ENCODE measurements at regions not wholly inside any gene's neighbourhood (a gene's known extent, or its start where the extent isn't known, plus 50 kb on each side); places are given as distances from the start of the nearest gene placed in this dataset.

GRCh38 chr3:159371961-159372360 is 570.1 kb downstream of the MFSD1 start:
- H3K9me3 ChIP-seq (replicated peaks; ENCODE audit: control insufficient read depth, insufficient read depth, low read depth, low read length) = no peaks in the 10 kb centered on the region
- in situ Hi-C loops (cut with MboI) (no loop called here), intact Hi-C loops (cut with micrococcal nuclease) (no loop called here)
- H3K79me2 ChIP-seq (ENCODE audit: control insufficient read depth, insufficient read depth, low read length) = no peaks in the 10 kb centered on the region
- no peaks in the 10 kb centered on the region for H3K9me1 ChIP-seq (ENCODE audit: control insufficient read depth, insufficient read depth, low read length)
- no peaks in the 10 kb centered on the region for H3K4me1 ChIP-seq (replicated peaks in 1 of 2; ENCODE audit: control insufficient read depth in 2 of 2, insufficient read depth in 2 of 2, low read length in 2 of 2)
- no peak overlapping the region for H3K9ac ChIP-seq (ENCODE audit: insufficient read depth in 1 of 2, low read depth in 2 of 2, low read length in 2 of 2)
- FAIRE-seq (no peak), DNase-seq (ENCODE audit: extremely low read depth in 1 of 4, low spot score in 3 of 4) (no peak), ATAC-seq (no peak)
- 5% methylated on average over 1 of the region's 1 CpG for WGBS (ENCODE audit: insufficient coverage, low coverage, missing lambda C conversion rate)
- H2AFZ ChIP-seq (ENCODE audit: low read depth, low read length) = no peak overlapping the region
- BruUV-seq (replicated peaks) = no TSS peak
- H3K27me3 ChIP-seq (ENCODE audit: control insufficient read depth in 2 of 2, insufficient read depth in 2 of 2, low read length in 2 of 2) = no peaks in the 10 kb centered on the region
- POLR2A ChIA-PET = no interaction called here
- no peaks in the 10 kb centered on the region for H4K20me1 ChIP-seq (replicated peaks; ENCODE audit: control insufficient read depth, insufficient read depth, low read length)
- TF ChIP-seq MAFF (IDR thresholded peaks at IDR 0.05; ENCODE audit: low read length) (peak; percentile 36; the same call in 1 of the 2 replicates), ZNF224 (CRISPR knock-in tag; IDR thresholded peaks at IDR 0.05) (no peak), DNMT1 (IDR thresholded peaks at IDR 0.05) (no peak), FOXJ3 (CRISPR knock-in tag; IDR thresholded peaks at IDR 0.05) (no peak), MAFK (IDR thresholded peaks at IDR 0.05; ENCODE audit: low read length) (peak; percentile 48), ZNF316 (IDR thresholded peaks at IDR 0.05) (peak; percentile 55)
- H3K27ac ChIP-seq (ENCODE audit: extremely low read depth, low read depth, low read length) = no peak overlapping the region
- H3K4me2 ChIP-seq (ENCODE audit: insufficient read depth, low read length) = no peak overlapping the region
- CTCF ChIA-PET (ENCODE audit: low intra/inter-chr PET ratio) = no interaction called here
- no peaks in the 10 kb centered on the region for H3K36me3 ChIP-seq (ENCODE audit: control insufficient read depth, insufficient read depth, low read length)
- H3K4me3 ChIP-seq = no peak overlapping the region

GRCh38 chr3:159378396-159379194 is 576.7 kb downstream of the MFSD1 start:
- Histone ChIP-seq H3K9me1 (ENCODE audit: control insufficient read depth, insufficient read depth, low read length) (no peaks in the 10 kb centered on the region), H3K9ac (ENCODE audit: insufficient read depth in 1 of 2, low read depth in 2 of 2, low read length in 2 of 2) (no peak overlapping the region), H3K27me3 (ENCODE audit: control insufficient read depth in 2 of 2, insufficient read depth in 2 of 2, low read length in 2 of 2) (no peaks in the 10 kb centered on the region), H2AFZ (ENCODE audit: low read depth, low read length) (no peak overlapping the region), H3K36me3 (ENCODE audit: control insufficient read depth, insufficient read depth, low read length) (no peaks in the 10 kb centered on the region), H3K9me3 (replicated peaks; ENCODE audit: control insufficient read depth, insufficient read depth, low read depth, low read length) (no peaks in the 10 kb centered on the region), H3K27ac (ENCODE audit: extremely low read depth, low read depth, low read length) (no peak overlapping the region), H3K4me2 (ENCODE audit: insufficient read depth, low read length) (no peak overlapping the region), H3K79me2 (ENCODE audit: control insufficient read depth, insufficient read depth, low read length) (no peaks in the 10 kb centered on the region), H3K4me3 (no peak overlapping the region), H4K20me1 (replicated peaks; ENCODE audit: control insufficient read depth, insufficient read depth, low read length) (no peaks in the 10 kb centered on the region), H3K4me1 (replicated peaks in 1 of 2; ENCODE audit: control insufficient read depth in 2 of 2, insufficient read depth in 2 of 2, low read length in 2 of 2) (no peaks in the 10 kb centered on the region)
- no peak for FAIRE-seq
- DNase-seq (ENCODE audit: extremely low read depth in 1 of 4, low spot score in 3 of 4) = no peak
- intact Hi-C loops (cut with micrococcal nuclease) = no loop called here
- no peak for ATAC-seq
- ChIA-PET POLR2A (no interaction called here), CTCF (ENCODE audit: low intra/inter-chr PET ratio) (no interaction called here)
- 0% methylated on average over 4 of the region's 4 CpGs for WGBS (ENCODE audit: insufficient coverage, low coverage, missing lambda C conversion rate)
- in situ Hi-C loops (cut with MboI) = no loop called here
- TF ChIP-seq MCM2 (IDR thresholded peaks at IDR 0.05; ENCODE audit: low read depth) = no peak
- BruUV-seq (replicated peaks) = no TSS peak
